ENCODE measurements at regions not wholly inside any gene's neighbourhood (a gene's known extent, or its start where the extent isn't known, plus 50 kb on each side); places are given as distances from the start of the nearest gene placed in this dataset.

DNA sequence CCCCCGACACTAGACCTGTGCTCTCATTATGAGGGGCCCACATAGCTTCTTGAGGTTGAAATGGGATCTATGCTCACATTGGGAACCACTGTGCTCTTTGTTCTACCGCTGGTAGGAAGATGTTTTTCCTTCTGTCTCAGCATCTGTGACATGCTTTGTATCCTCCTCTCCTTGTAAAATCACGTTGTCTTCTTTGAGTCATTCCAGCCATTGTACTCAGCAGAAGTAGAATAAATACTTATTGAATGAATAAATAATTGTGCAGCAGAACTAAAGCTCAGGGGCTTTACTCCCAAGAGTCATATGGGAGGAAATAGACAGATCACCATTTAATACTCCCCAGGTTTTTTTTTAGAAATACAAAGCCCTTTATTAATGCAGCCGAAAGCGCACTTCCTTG lies 66.3 kb upstream of the EDEM3 start:
- TF ChIP-seq, protein P1, sequence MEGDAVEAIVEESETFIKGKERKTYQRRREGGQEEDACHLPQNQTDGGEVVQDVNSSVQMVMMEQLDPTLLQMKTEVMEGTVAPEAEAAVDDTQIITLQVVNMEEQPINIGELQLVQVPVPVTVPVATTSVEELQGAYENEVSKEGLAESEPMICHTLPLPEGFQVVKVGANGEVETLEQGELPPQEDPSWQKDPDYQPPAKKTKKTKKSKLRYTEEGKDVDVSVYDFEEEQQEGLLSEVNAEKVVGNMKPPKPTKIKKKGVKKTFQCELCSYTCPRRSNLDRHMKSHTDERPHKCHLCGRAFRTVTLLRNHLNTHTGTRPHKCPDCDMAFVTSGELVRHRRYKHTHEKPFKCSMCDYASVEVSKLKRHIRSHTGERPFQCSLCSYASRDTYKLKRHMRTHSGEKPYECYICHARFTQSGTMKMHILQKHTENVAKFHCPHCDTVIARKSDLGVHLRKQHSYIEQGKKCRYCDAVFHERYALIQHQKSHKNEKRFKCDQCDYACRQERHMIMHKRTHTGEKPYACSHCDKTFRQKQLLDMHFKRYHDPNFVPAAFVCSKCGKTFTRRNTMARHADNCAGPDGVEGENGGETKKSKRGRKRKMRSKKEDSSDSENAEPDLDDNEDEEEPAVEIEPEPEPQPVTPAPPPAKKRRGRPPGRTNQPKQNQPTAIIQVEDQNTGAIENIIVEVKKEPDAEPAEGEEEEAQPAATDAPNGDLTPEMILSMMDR (IDR thresholded peaks at IDR 0.05 in 8 of 11, conservative IDR thresholded peaks at IDR 0.05 in 3 of 11), result no peak
- no peak for TF ChIP-seq POLR2AphosphoS5 (IDR thresholded peaks at IDR 0.05)
- no peak for TF ChIP-seq POLR2A (IDR thresholded peaks at IDR 0.05)

Data from spleen (tissue), 7 donors.